Liver (tissue), 8 donors: ENCODE measurements at regions not wholly inside any gene's neighbourhood (a gene's known extent, or its start where the extent isn't known, plus 50 kb on each side); places are given as distances from the start of the nearest gene placed in this dataset.

Experiments
- DNase-seq: peaks from one replicate; pipeline ENCODE4 v3.0.0-alpha.2; 2017; ENCODE audit warnings: low spot score
- H3K27ac ChIP-seq, 2 donors: one replicate each; pipeline ENCODE4 v1.7.0; 2013; ENCODE audit warnings: inconsistent platforms in 2 of 2, low read length in 2 of 2, control low read depth in 1 of 2, low read depth in 1 of 2, mild to moderate bottlenecking in 1 of 2
- H3K27me3 ChIP-seq, 4 donors: one replicate each; pipeline versions ENCODE4 v1.6.1 to v1.7.0; 2013; ENCODE audit warnings: low read length in 3 of 4, inconsistent platforms in 1 of 4, mild to moderate bottlenecking in 1 of 4, moderate library complexity in 1 of 4; ENCODE audit not compliant: control insufficient read depth in 4 of 4, insufficient read depth in 4 of 4
- H3K36me3 ChIP-seq, 4 donors: one replicate each; pipeline versions ENCODE4 v1.6.1 to v1.7.0; 2013; ENCODE audit warnings: low read length in 3 of 4, mild to moderate bottlenecking in 3 of 4, low read depth in 1 of 4, moderate library complexity in 1 of 4; ENCODE audit not compliant: control insufficient read depth in 4 of 4, insufficient read depth in 3 of 4
- H3K4me1 ChIP-seq, 4 donors: one replicate each; pipeline versions ENCODE4 v1.6.1 to v1.7.0; 2013; ENCODE audit warnings: low read length in 3 of 4, mild to moderate bottlenecking in 3 of 4, moderate library complexity in 1 of 4; ENCODE audit not compliant: control insufficient read depth in 4 of 4, insufficient read depth in 4 of 4
- H3K4me3 ChIP-seq, 3 donors: one replicate each; pipeline versions ENCODE4 v1.6.1 to v1.7.0; 2013; ENCODE audit warnings: low read length in 3 of 3, control low read depth in 1 of 3, low read depth in 1 of 3, mild to moderate bottlenecking in 1 of 3
- H3K9ac ChIP-seq, 2 donors: one replicate each; pipeline ENCODE4 v1.7.0; 2013; ENCODE audit warnings: low read length in 2 of 2, mild to moderate bottlenecking in 2 of 2, moderate library complexity in 2 of 2, control low read depth in 1 of 2, low read depth in 1 of 2
- H3K9me3 ChIP-seq, 4 donors: one replicate each; pipeline versions ENCODE4 v1.6.1 to v1.7.0; 2013; ENCODE audit warnings: low read length in 3 of 4; ENCODE audit not compliant: control insufficient read depth in 4 of 4
- ATF3 ChIP-seq: IDR thresholded peaks from 2 replicates; pipeline ENCODE4 v1.6.1; 2016; ENCODE audit warnings: antibody characterized with exemption
- CTCF ChIP-seq: fragments of 150-350 bp; IDR thresholded peaks from 2 replicates; pipeline ENCODE4 v1.5.1; 2017; ENCODE audit warnings: improper control_type of control experiment, low read depth, low read length; ENCODE audit not compliant: missing input control
- EGR1 ChIP-seq, 2 donors: IDR thresholded peaks; 2 replicates each; pipeline ENCODE4 v1.6.1; 2016 to 2018; ENCODE audit warnings: antibody characterized with exemption in 2 of 2, low read depth in 2 of 2
- FOXA1 ChIP-seq: IDR thresholded peaks from 2 replicates; pipeline ENCODE4 v1.6.1; 2016; ENCODE audit warnings: antibody characterized with exemption
- FOXA2 ChIP-seq: IDR thresholded peaks from 2 replicates; pipeline ENCODE4 v1.6.1; 2016; ENCODE audit warnings: antibody characterized with exemption
- GABPA ChIP-seq, 2 donors: IDR thresholded peaks in 1 of 2; conservative IDR thresholded peaks in 1 of 2; 2 replicates each; pipeline ENCODE4 v1.6.1; 2016; ENCODE audit warnings: antibody characterized with exemption in 2 of 2, mild to moderate bottlenecking in 1 of 2, moderate library complexity in 1 of 2
- HNF4A ChIP-seq, 2 donors: conservative IDR thresholded peaks; 2 replicates each; pipeline ENCODE4 v1.6.1; 2016; ENCODE audit warnings: antibody characterized with exemption in 2 of 2, mild to moderate bottlenecking in 2 of 2
- HNF4G ChIP-seq: IDR thresholded peaks from 2 replicates; pipeline ENCODE4 v1.6.1; 2016; ENCODE audit warnings: antibody characterized with exemption
- JUND ChIP-seq, 2 donors: IDR thresholded peaks; 2 replicates each; pipeline ENCODE4 v1.6.1; 2016; ENCODE audit warnings: antibody characterized with exemption in 2 of 2
- NR2F2 ChIP-seq: IDR thresholded peaks from 2 replicates; pipeline ENCODE4 v1.6.1; 2016; ENCODE audit warnings: antibody characterized with exemption
- RAD21 ChIP-seq, 2 donors: IDR thresholded peaks; 2 replicates each; pipeline ENCODE4 v1.6.1; 2016; ENCODE audit warnings: antibody characterized with exemption in 2 of 2, mild to moderate bottlenecking in 2 of 2
- RXRA ChIP-seq, 2 donors: IDR thresholded peaks; 2 replicates each; pipeline ENCODE4 v1.6.1; 2017 to 2018; ENCODE audit warnings: antibody characterized with exemption in 2 of 2, mild to moderate bottlenecking in 1 of 2
- SP1 ChIP-seq: IDR thresholded peaks from 2 replicates; pipeline ENCODE4 v1.6.1; 2018; ENCODE audit warnings: antibody characterized with exemption, mild to moderate bottlenecking
- YY1 ChIP-seq: IDR thresholded peaks from 2 replicates; pipeline ENCODE4 v1.6.1; 2016; ENCODE audit warnings: antibody characterized with exemption, mild to moderate bottlenecking
- ZBTB33 ChIP-seq: IDR thresholded peaks from 2 replicates; pipeline ENCODE4 v1.6.1; 2016; ENCODE audit warnings: antibody characterized with exemption
- WGBS: extraction: QIAGEN DNeasy Blood & Tissue Kit; methylation state at CpG from one replicate; pipeline ENCODE4 v1.1.7; 2013; 5-methylcytosine and 5-hydroxymethylcytosine counted together
- donor health status: healthy.
- donor health status: healthy.
- donor health status: healthy.
- donor health status: healthy.
- donor health status: healthy.

- DNase-seq: no peak
- Histone ChIP-seq H3K27ac (no peak overlapping the region), H3K9me3 (no peaks in the 10 kb centered on the region), H3K9ac (no peak overlapping the region), H3K4me1 (no peaks in the 10 kb centered on the region), H3K4me3 (no peak overlapping the region), H3K36me3 (no peaks in the 10 kb centered on the region), H3K27me3 (no peaks in the 10 kb centered on the region)
- WGBS: 72% methylated on average over 5 of the region's 5 CpGs
- TF ChIP-seq CTCF (no peak), EGR1 (IDR thresholded peaks at IDR 0.05; ENCODE audit: low read depth in 2 of 2) (no peak), YY1 (no peak), SP1 (no peak)
Measured at GRCh38 chr4:167711517-167711916, 380.8 kb upstream of the ANXA10 start.

GRCh38 chr4:167713756-167714155 is 378.6 kb upstream of the ANXA10 start:
- Histone ChIP-seq H3K9me3 (no peaks in the 10 kb centered on the region), H3K4me3 (no peak overlapping the region), H3K4me1 (no peaks in the 10 kb centered on the region), H3K27me3 (no peaks in the 10 kb centered on the region), H3K27ac (no peak overlapping the region), H3K36me3 (no peaks in the 10 kb centered on the region), H3K9ac (no peak overlapping the region)
- no peak for TF ChIP-seq HNF4A (conservative IDR thresholded peaks at IDR 0.05)
- no peak for TF ChIP-seq NR2F2
- TF ChIP-seq ATF3: no peak
- no peak for TF ChIP-seq RAD21 (IDR thresholded peaks at IDR 0.05)
- no peak for TF ChIP-seq EGR1 (IDR thresholded peaks at IDR 0.05; ENCODE audit: low read depth in 2 of 2)
- no peak for TF ChIP-seq HNF4G
- no peak for TF ChIP-seq FOXA1
- TF ChIP-seq SP1: no peak
- no peak for TF ChIP-seq GABPA (IDR thresholded peaks at IDR 0.05 in 1 of 2, conservative IDR thresholded peaks at IDR 0.05 in 1 of 2)
- TF ChIP-seq RXRA (IDR thresholded peaks at IDR 0.05): no peak
- no peak for TF ChIP-seq ZBTB33
- 73% methylated on average over 1 of the region's 1 CpG for WGBS
- no peak for DNase-seq

- no peak for DNase-seq
- TF ChIP-seq SP1 (no peak), HNF4G (no peak), NR2F2 (no peak), JUND (IDR thresholded peaks at IDR 0.05) (no peak), ZBTB33 (no peak), ATF3 (no peak), FOXA1 (no peak), FOXA2 (no peak), YY1 (no peak), RAD21 (IDR thresholded peaks at IDR 0.05) (no peak)
- Histone ChIP-seq H3K4me1 (no peaks in the 10 kb centered on the region), H3K27ac (no peak overlapping the region), H3K27me3 (no peaks in the 10 kb centered on the region), H3K36me3 (no peaks in the 10 kb centered on the region), H3K9me3 (no peaks in the 10 kb centered on the region), H3K9ac (no peak overlapping the region), H3K4me3 (no peak overlapping the region)
- 56% methylated on average over 1 of the region's 1 CpG for WGBS
Measured at GRCh38 chr4:167715176-167715575, 377.2 kb upstream of the ANXA10 start.
